H1 (cell line): ENCODE measurements at regions not wholly inside any gene's neighbourhood (a gene's known extent, or its start where the extent isn't known, plus 50 kb on each side); places are given as distances from the start of the nearest gene placed in this dataset.

Experiments used
- CTCF ChIA-PET: fragments of 300-600 bp; sonication (Branson Sonifier 250); formaldehyde crosslinking; loops from one replicate; lab custom pipeline; 2021; ENCODE audit not compliant: partially characterized antibody; lab: Charles Lee
- POLR2A ChIA-PET: fragments of 300-600 bp; sonication (Branson Sonifier 250); formaldehyde crosslinking; loops from one replicate; lab custom pipeline; 2021; ENCODE audit warnings: inconsistent platforms; ENCODE audit not compliant: partially characterized antibody; lab: Charles Lee
- DNase-seq, 2 experiments: peaks; one replicate each; pipeline versions ENCODE4 v3.0.0 to v3.0.0-alpha.2; 2010 to 2022; ENCODE audit warnings: low spot score in 2 of 2, low read depth in 1 of 2, mixed read lengths in 1 of 2
- FAIRE-seq: peaks from 2 replicates; lab custom pipeline; 2011; peaks lifted over from hg19 to GRCh38; lab: Jason Lieb, UNC
- H2AFZ ChIP-seq: 2 replicates; pipeline ENCODE4 v1.8.1; 2012; ENCODE audit warnings: low read length, inconsistent platforms
- H2AK5ac ChIP-seq: 2 replicates; pipeline ENCODE4 v1.6.1; 2013; ENCODE audit warnings: low read depth, low read length
- H2BK120ac ChIP-seq: replicated peaks from 2 replicates; pipeline ENCODE3; 2013; ENCODE audit warnings: low read depth, low read length, inconsistent platforms
- H2BK12ac ChIP-seq: 2 replicates; pipeline ENCODE4 v1.6.1; 2013; ENCODE audit warnings: low read depth, low read length
- H2BK15ac ChIP-seq: 2 replicates; pipeline ENCODE4 v1.6.1; 2013; ENCODE audit warnings: low read length
- H2BK20ac ChIP-seq: 2 replicates; pipeline ENCODE4 v1.6.1; 2013; ENCODE audit warnings: low read length
- H2BK5ac ChIP-seq: 2 replicates; pipeline ENCODE4 v1.6.1; 2013; ENCODE audit warnings: low read depth, low read length
- H3K14ac ChIP-seq: 2 replicates; pipeline ENCODE4 v1.6.1; 2013; ENCODE audit warnings: inconsistent platforms; ENCODE audit not compliant: insufficient read length
- H3K18ac ChIP-seq: 2 replicates; pipeline ENCODE4 v1.6.1; 2013; ENCODE audit warnings: low read length; ENCODE audit errors: extremely low read depth
- H3K23ac ChIP-seq: 2 replicates; pipeline ENCODE4 v1.6.1; 2013; ENCODE audit warnings: inconsistent platforms; ENCODE audit not compliant: insufficient read length
- H3K23me2 ChIP-seq: 2 replicates; pipeline ENCODE4 v1.6.1; 2013; ENCODE audit warnings: low read depth, low read length
- H3K27ac ChIP-seq: 2 replicates; pipeline ENCODE4 v1.6.1; 2011; ENCODE audit warnings: low read depth, low read length, inconsistent platforms
- H3K27me3 ChIP-seq, 4 experiments: replicated peaks in 1 of 4; 1 replicate in 1 of 4; 2 replicates in 3 of 4; pipeline versions ENCODE4 v1.6.1 to v1.8.1; 2011 to 2013; ENCODE audit warnings: low read length in 3 of 4, mild to moderate bottlenecking in 3 of 4, inconsistent platforms in 2 of 4, mixed read lengths in 2 of 4, moderate library complexity in 1 of 4; ENCODE audit not compliant: control insufficient read depth in 3 of 4, insufficient read depth in 3 of 4; ENCODE audit errors: extremely low read depth in 1 of 4
- H3K36me3 ChIP-seq, 4 experiments: 2 replicates each; pipeline versions ENCODE4 v1.6.1 to v1.8.1; 2011 to 2013; ENCODE audit warnings: mild to moderate bottlenecking in 4 of 4, low read length in 3 of 4, moderate library complexity in 2 of 4, control low read depth in 1 of 4, inconsistent platforms in 1 of 4; ENCODE audit not compliant: insufficient read depth in 4 of 4, control insufficient read depth in 2 of 4
- H3K4ac ChIP-seq: replicated peaks from 2 replicates; pipeline ENCODE3; 2013; ENCODE audit warnings: low read length, low read depth, mixed read lengths, inconsistent platforms; ENCODE audit not compliant: insufficient read length
- H3K4me1 ChIP-seq, 4 experiments: replicated peaks in 1 of 4; 1 replicate in 1 of 4; 2 replicates in 3 of 4; pipeline versions ENCODE4 v1.6.1 to v1.8.1; 2011 to 2013; ENCODE audit warnings: low read length in 3 of 4, inconsistent platforms in 2 of 4, mixed read lengths in 1 of 4; ENCODE audit not compliant: insufficient read depth in 4 of 4, control insufficient read depth in 3 of 4
- H3K4me2 ChIP-seq, 2 experiments: 2 replicates each; pipeline versions ENCODE4 v1.6.1 to v1.8.1; 2011 to 2013; ENCODE audit warnings: low read depth in 2 of 2, low read length in 2 of 2, control low read depth in 1 of 2, inconsistent platforms in 1 of 2, mild to moderate bottlenecking in 1 of 2; ENCODE audit not compliant: insufficient read depth in 1 of 2
- H3K4me3 ChIP-seq, 4 experiments: fragments of 200-600, 300-600 bp in 1 of 4; sonication (generic), shearing (Covaris generic), sonication (Bioruptor Twin) in 1 of 4; 2 replicates each; pipeline versions ENCODE4 v1.5.1 to v1.8.1; 2011 to 2016; ENCODE audit warnings: low read length in 4 of 4, low read depth in 3 of 4, control low read depth in 2 of 4, inconsistent platforms in 2 of 4, mild to moderate bottlenecking in 2 of 4, mixed read lengths in 1 of 4, moderate library complexity in 1 of 4; ENCODE audit not compliant: insufficient read depth in 2 of 4; ENCODE audit errors: extremely low read depth in 1 of 4
- H3K56ac ChIP-seq: replicated peaks from 2 replicates; pipeline ENCODE3; 2013; ENCODE audit warnings: low read depth, mild to moderate bottlenecking, mixed read lengths, low read length, inconsistent platforms; ENCODE audit not compliant: insufficient read length
- H3K79me1 ChIP-seq: 2 replicates; pipeline ENCODE4 v1.6.1; 2013; ENCODE audit warnings: low read depth, low read length, control low read depth
- H3K79me2 ChIP-seq, 2 experiments: 2 replicates each; pipeline versions ENCODE4 v1.6.1 to v1.8.1; 2012 to 2013; ENCODE audit warnings: low read length in 2 of 2, mild to moderate bottlenecking in 2 of 2, inconsistent platforms in 1 of 2; ENCODE audit not compliant: insufficient read depth in 2 of 2, control insufficient read depth in 1 of 2
- H3K9ac ChIP-seq, 4 experiments: replicated peaks in 1 of 4; 1 replicate in 1 of 4; 2 replicates in 3 of 4; pipeline versions ENCODE4 v1.6.1 to v1.8.1; 2011 to 2013; ENCODE audit warnings: low read depth in 3 of 4, low read length in 3 of 4, control low read depth in 2 of 4, mild to moderate bottlenecking in 2 of 4, moderate library complexity in 2 of 4, inconsistent platforms in 1 of 4; ENCODE audit errors: extremely low read depth in 1 of 4
- H3K9me3 ChIP-seq, 2 experiments: 2 replicates each; pipeline versions ENCODE4 v1.6.1 to v1.8.1; 2012 to 2013; ENCODE audit warnings: mild to moderate bottlenecking in 2 of 2, moderate library complexity in 2 of 2, control low read depth in 1 of 2, inconsistent platforms in 1 of 2, low read depth in 1 of 2, low read length in 1 of 2, mixed read lengths in 1 of 2; ENCODE audit not compliant: insufficient read depth in 2 of 2
- H4K20me1 ChIP-seq, 2 experiments: replicated peaks in 1 of 2; 2 replicates each; pipeline versions ENCODE3 to v1.8.1; 2011 to 2013; ENCODE audit warnings: inconsistent platforms in 2 of 2, low read length in 2 of 2, mild to moderate bottlenecking in 1 of 2; ENCODE audit not compliant: insufficient read depth in 2 of 2, control insufficient read depth in 1 of 2
- H4K5ac ChIP-seq: 2 replicates; pipeline ENCODE4 v1.6.1; 2013; ENCODE audit warnings: low read length, low read depth, mixed read lengths, inconsistent platforms; ENCODE audit not compliant: insufficient read length
- H4K8ac ChIP-seq: 2 replicates; pipeline ENCODE4 v1.8.0; 2013; ENCODE audit warnings: mild to moderate bottlenecking, moderate library complexity, low read length, inconsistent platforms; ENCODE audit not compliant: insufficient read depth; ENCODE audit errors: extremely low read depth
- H4K91ac ChIP-seq: replicated peaks from 2 replicates; pipeline ENCODE3; 2013; ENCODE audit warnings: low read length, mixed read lengths, inconsistent platforms; ENCODE audit not compliant: insufficient read length
- ATF2 ChIP-seq: IDR thresholded peaks from 2 replicates; pipeline ENCODE4 v1.6.1; 2012; ENCODE audit warnings: low read length, inconsistent platforms
- EZH2 ChIP-seq: fragments of 200-600 bp; sonication (generic); IDR thresholded peaks from 2 replicates; pipeline ENCODE4 v1.7.1; 2012; ENCODE audit warnings: low read depth, mild to moderate bottlenecking, moderate library complexity, low read length, inconsistent platforms; ENCODE audit not compliant: severe bottlenecking
- NANOG ChIP-seq: IDR thresholded peaks from 2 replicates; pipeline ENCODE4 v1.6.1; 2011; ENCODE audit warnings: low read length, low read depth, mild to moderate bottlenecking, inconsistent platforms; ENCODE audit not compliant: insufficient read depth, poor library complexity, severe bottlenecking
- RNF2 ChIP-seq: fragments of 200-900, 300-1000 bp; sonication (generic); IDR thresholded peaks from 2 replicates; pipeline ENCODE4 v1.7.1; 2016; ENCODE audit warnings: borderline replicate concordance, low read depth, mild to moderate bottlenecking, antibody characterized with exemption, low read length; ENCODE audit not compliant: poor library complexity, severe bottlenecking; ENCODE audit errors: missing control alignments
- SIX5 ChIP-seq: IDR thresholded peaks from 2 replicates; pipeline ENCODE4 v1.6.1; 2011; ENCODE audit warnings: mild to moderate bottlenecking, low read depth, low read length
- TBP ChIP-seq: IDR thresholded peaks from 2 replicates; pipeline ENCODE4 v1.6.1; 2011; ENCODE audit warnings: low read depth, low read length, improper control_type of control experiment
- TCF12 ChIP-seq: IDR thresholded peaks from 2 replicates; pipeline ENCODE4 v1.6.1; 2011; ENCODE audit warnings: low read depth, mild to moderate bottlenecking, low read length
- YY1 ChIP-seq: IDR thresholded peaks from 2 replicates; pipeline ENCODE4 v1.6.1; 2011; ENCODE audit warnings: low read depth, mild to moderate bottlenecking, low read length
- ZNF274 ChIP-seq: IDR thresholded peaks from 2 replicates; pipeline ENCODE4 v1.7.0; 2012; ENCODE audit warnings: low read length, borderline replicate concordance; ENCODE audit errors: extremely low read depth
- WGBS, 2 experiments: shearing (Covaris generic) in 1 of 2; methylation state at CpG; one replicate each; pipeline versions ENCODE4 v1.1.6 to v1.1.7; 2013 to 2015; ENCODE audit warnings: low lambda C conversion rate in 2 of 2, mixed read lengths in 2 of 2, inconsistent platforms in 1 of 2, low coverage in 1 of 2, missing lambda C conversion rate in 1 of 2; ENCODE audit not compliant: insufficient replicate concordance in 2 of 2, insufficient coverage in 1 of 2, insufficient read length in 1 of 2; ENCODE audit errors: extremely low coverage in 1 of 2, missing lambda C conversion rate in 1 of 2; 5-methylcytosine and 5-hydroxymethylcytosine counted together
- TF ChIP-seq, protein P1 (sequence below), 3 experiments: IDR thresholded peaks; 1 replicate in 2 of 3; 2 replicates in 1 of 3; pipeline versions ENCODE4 v1.5.1 to v1.6.1; 2011; ENCODE audit warnings: low read length in 3 of 3, mild to moderate bottlenecking in 3 of 3, inconsistent platforms in 2 of 3, low read depth in 1 of 3, moderate library complexity in 1 of 3; ENCODE audit not compliant: insufficient read depth in 1 of 3; ENCODE audit errors: control extremely low read depth in 1 of 3

DNA sequence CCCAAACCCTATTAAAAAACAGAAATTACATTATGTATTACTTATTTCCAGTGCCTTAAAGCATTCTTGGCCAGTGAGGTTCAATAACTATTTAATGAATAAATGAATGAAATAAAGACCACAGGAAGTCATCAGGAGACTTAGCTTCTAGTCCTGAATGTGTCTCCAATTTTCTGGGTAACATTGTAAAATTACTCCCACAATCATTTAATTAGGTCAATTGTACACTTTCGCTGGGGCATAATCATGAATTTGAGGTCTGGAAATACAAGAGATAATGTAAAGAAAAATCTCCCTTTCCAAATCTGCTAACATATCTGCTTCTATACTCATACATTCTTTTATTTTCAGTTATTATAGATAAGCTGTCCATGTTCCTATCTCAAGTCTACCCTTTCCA is 199.2 kb downstream of the TLR4 start:
- Histone ChIP-seq H4K5ac (no peak overlapping the region), H4K8ac (no peak overlapping the region), H3K9me3 (no peaks in the 10 kb centered on the region), H3K56ac (no peak overlapping the region), H2AFZ (no peak overlapping the region), H2BK12ac (no peak overlapping the region), H4K91ac (no peak overlapping the region), H2BK5ac (no peak overlapping the region), H2AK5ac (no peak overlapping the region), H3K23ac (no peak overlapping the region), H3K14ac (no peak overlapping the region), H3K9ac (no peak overlapping the region), H2BK20ac (no peak overlapping the region), H3K36me3 (no peaks in the 10 kb centered on the region), H3K79me1 (no peaks in the 10 kb centered on the region), H3K4me1 (no peaks in the 10 kb centered on the region), H3K18ac (no peak overlapping the region), H3K4me3 (no peak overlapping the region), H3K27me3 (no peaks in the 10 kb centered on the region), H3K4ac (no peak overlapping the region), H3K79me2 (no peaks in the 10 kb centered on the region), H3K4me2 (no peak overlapping the region), H4K20me1 (no peaks in the 10 kb centered on the region), H2BK120ac (no peak overlapping the region), H3K23me2 (no peaks in the 10 kb centered on the region; the same call in 1 of the 2 replicates), H3K27ac (no peak overlapping the region), H2BK15ac (no peak overlapping the region)
- ChIA-PET CTCF (no interaction called here), POLR2A (no interaction called here)
- no peak for FAIRE-seq
- WGBS, 2 experiments = 86% methylated on average over 1 of the region's 1 CpG; no CpG with 5 or more reads in 1 of the 2 experiments
- no peak for DNase-seq
- TF ChIP-seq ATF2 (no peak), TCF12 (no peak), YY1 (no peak), ZNF274 (no peak), EZH2 (no peak), TBP (no peak), SIX5 (no peak), RNF2 (no peak), NANOG (no peak)
- TF ChIP-seq, protein P1, sequence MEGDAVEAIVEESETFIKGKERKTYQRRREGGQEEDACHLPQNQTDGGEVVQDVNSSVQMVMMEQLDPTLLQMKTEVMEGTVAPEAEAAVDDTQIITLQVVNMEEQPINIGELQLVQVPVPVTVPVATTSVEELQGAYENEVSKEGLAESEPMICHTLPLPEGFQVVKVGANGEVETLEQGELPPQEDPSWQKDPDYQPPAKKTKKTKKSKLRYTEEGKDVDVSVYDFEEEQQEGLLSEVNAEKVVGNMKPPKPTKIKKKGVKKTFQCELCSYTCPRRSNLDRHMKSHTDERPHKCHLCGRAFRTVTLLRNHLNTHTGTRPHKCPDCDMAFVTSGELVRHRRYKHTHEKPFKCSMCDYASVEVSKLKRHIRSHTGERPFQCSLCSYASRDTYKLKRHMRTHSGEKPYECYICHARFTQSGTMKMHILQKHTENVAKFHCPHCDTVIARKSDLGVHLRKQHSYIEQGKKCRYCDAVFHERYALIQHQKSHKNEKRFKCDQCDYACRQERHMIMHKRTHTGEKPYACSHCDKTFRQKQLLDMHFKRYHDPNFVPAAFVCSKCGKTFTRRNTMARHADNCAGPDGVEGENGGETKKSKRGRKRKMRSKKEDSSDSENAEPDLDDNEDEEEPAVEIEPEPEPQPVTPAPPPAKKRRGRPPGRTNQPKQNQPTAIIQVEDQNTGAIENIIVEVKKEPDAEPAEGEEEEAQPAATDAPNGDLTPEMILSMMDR (IDR thresholded peaks at IDR 0.05; ENCODE audit: control extremely low read depth in 1 of 3, insufficient read depth in 1 of 3, low read depth in 1 of 3, low read length in 3 of 3) = no peak
